NOMO-1 treated with dmso at 0.1 percent for 144 hours (cell line): ENCODE measurements at regions not wholly inside any gene's neighbourhood (a gene's known extent, or its start where the extent isn't known, plus 50 kb on each side); places are given as distances from the start of the nearest gene placed in this dataset.
"Not testable (repeated sequence)": the region's sequence is repeated elsewhere in the genome, so short reads cannot be mapped to it uniquely, and the experiment has no call there.

Experiments
- DNase-seq: peaks from one replicate; lab custom pipeline; 2025; ENCODE audit not compliant: unreplicated experiment; lab: John Stamatoyannopoulos, UW

DNA sequence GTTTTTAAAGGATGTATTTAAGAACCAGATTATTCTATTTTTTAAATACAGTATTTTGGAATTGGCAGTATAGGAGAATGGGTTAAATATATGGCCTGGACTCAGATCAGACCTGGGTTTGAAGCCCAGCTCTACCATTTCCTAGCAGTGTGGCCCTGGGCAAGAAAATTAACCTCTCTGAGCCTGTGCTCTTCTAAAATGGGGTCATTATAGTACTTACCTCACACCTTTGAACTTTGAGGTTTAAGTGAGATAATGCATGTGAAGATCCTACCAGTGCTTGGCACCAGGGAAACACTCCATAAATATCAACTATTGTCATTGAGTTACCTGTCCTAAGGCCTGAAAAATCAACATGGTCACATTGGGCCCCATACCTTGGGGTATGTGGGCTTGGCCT is 93.4 kb upstream of the WSB1 start:
- no peak for DNase-seq

DNA sequence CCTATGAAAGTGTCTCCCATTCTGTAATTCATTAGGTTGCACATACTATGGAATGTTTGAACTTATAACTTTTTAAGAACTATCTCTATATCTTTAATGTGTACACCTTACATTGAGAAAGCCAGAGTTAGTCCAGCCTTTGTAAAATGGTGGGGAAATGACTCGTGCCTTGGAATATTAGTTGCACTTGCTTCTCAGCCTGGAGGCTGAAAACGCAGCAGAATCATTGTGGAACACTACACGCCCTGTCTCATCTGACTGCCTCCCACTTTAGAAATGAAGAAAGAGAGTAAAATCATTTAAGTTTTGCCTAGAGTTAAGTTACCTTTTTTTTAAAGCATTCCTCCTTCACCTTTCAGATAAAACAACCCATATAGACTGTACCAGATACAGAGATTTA is 90.7 kb upstream of the WSB1 start:
- no peak for DNase-seq

DNA sequence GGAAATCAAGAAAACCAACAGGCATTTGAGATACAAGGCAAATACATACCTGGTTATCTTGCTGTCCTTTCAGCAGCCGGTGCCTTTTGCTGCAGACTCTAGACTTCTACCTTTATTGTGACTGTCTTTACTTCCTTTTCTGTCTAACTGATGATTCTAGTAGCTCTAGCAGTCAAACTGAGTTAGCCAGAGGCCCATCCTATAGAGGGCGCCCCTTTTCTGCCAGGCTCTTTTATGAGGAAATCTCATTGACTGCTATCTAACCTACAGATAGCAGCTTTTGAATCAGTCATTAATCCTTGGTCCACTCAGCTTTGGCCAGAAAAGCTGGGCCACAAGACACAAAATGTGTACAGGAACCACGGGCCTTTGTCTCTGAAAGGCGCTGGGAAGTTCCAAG is 87.5 kb upstream of the WSB1 start:
- DNase-seq: peak; percentile 51

DNA sequence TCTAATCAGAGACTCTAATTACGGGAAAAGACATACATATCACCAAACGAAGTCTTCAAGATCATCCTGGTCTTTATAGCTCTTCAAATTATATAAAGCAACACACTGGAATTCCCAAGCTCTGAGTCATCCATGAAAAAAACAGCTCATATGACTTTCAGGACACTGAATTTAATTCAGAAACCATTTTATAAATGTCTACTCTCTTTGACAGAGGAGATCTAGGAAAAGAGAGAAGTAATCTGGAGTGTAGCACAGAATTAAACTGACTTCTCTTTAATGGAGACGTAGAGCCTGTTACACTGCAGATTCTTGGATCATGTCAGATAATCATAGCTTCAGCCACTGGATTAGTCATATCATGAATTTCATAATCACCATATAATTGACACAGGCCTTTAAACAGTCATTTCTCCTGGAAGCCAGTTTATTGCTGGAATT is 86.8 kb upstream of the WSB1 start:
- peak; percentile 65 for DNase-seq

DNA sequence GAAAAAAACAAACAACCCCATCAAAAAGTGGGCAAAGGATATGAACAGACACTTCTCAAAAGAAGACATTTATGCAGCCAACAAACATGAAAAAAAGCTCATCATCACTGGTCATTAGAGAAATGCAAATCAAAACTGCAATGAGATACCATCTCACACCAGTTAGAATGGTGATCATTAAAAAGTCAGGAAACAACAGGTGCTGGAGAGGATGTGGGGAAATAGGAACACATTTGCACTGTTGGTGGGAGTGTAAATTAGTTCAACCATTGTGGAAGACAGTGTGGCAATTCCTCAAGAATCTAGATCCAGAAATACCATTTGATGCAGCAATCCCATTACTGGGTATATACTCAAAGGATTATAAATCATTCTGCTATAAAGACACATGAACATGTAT is 85.5 kb upstream of the WSB1 start:
- DNase-seq: not testable (repeated sequence)

DNA sequence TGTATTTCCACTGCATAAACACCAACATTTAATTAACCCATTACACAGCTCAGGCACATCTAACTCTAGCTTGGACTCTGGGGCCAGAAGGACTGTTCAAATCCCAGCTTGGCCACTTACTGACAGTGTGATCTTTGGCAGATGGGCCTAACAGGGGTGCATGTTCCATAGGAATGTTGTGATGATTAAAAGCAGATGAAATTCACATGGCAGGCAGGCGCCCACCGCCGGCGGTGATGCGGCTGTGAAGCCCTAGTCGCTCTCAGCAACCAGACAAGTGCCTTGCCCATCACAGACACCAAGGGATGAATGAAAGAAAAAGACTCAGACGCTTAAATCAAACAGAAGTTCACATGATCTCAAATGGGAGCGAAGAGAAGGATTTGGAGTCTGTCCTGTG is 84.6 kb upstream of the WSB1 start:
- no peak for DNase-seq

DNA sequence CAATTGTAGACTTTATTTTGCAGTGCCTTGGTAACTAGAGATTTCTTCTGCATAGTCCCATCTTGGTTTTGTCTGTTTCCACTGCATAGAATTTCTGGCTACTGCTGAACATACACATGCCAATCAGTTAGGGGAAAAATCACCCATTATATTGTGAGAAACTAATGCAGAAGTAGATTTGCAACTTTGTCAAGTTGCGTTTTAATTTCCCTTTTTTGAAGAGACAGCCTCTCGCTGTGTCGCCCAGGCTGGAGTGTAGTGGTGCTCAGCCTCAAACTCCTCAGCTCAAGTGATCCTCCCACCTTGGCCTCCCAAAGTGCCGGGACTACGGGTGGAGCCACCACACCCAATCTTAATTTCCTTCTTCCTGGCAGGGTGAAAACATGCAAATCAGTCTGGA is 83.1 kb upstream of the WSB1 start:
- not testable (repeated sequence) for DNase-seq

DNA sequence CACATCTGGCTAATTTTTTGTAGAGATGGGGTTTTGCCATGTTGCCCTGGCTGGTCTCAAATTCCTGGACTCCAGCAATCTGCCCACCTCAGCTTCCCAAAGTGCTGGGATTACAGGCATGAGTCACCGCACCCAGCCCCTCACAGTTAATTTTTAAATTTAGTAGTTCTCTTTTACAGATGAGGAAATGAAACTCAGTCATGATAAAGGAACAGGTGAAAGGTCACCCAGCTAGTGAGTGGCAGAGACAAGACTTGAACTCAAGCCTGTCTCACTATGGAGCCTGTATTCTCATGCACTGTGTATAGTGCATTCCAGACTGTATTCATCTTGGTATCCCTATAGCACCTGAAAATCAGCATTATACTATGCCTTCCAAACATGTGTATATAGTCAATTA is 77.1 kb upstream of the WSB1 start:
- DNase-seq: peak; percentile 44

DNA sequence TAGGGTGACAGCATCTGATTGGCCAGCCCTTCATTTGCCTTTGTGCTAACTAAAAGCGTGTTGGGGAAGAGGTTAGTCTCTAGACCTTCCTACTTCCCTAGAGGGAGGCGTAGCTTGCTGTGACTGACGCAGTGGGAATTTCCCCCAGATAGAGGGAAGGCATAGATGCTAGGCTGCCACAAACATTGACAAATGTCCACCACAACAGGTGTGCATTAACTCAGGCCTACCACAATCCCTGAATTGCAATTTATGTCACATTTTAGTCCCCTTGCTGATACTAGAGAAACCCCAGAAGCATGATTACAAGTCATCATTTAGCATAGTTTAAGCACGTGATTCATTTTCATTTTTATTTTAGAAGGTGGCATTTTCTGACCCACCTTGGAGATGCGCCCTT is 76.3 kb upstream of the WSB1 start:
- DNase-seq: no peak

DNA sequence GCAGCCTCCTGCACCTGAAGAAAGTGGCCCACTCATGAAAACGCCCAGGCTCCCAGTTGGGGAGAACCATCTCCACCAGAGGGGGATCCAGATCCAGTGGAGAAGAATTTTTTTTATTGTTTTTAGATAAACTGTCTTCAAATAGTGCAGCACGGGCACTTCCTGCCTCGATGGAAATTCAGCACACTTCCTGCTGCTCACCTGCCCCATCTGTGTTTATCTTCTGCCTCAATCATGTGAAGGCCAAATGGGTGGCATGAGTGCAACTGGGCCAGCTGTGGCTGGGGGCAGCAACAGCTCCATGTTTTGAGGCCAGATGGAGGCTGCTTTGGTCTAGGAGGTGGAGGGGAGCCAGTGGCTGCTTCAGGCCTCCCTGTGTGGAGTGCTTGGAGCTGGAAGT is 75.9 kb upstream of the WSB1 start:
- no peak for DNase-seq

DNA sequence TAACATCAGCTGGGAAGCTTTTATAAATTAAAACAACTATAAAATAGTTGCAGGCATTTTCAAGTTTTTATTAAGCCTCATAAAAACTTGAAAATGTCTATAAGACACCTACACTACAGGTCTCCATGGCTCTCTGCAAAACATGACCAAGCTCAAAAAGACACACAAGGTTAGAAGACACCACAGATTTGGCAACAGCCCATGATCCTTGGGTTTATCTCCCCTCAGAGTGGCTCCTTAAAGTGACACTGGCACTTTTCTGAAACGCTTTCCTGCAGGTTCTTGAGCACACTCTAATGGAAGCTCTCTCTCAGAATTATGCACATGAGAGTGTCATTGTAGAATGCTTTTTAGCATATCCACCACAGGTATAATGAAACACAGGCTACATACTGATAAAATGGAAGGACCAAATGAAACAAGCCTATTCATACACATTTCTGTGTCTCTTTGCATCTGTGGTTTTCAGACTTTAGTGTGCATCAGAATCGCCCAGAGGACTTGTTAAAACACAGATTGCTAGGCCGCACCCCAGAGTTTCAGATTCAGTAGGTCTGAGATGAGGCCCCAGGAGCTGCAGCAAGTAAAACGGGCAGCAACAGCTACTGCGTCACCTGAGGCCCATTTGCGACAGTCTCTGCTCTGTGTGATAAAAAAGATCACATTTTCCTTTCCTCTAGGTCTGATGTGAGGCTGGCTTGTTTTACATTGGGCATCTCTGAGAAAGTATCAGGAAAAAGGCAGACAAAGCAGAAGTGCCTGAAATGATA is 75.0 kb upstream of the WSB1 start:
- no peak for DNase-seq

DNA sequence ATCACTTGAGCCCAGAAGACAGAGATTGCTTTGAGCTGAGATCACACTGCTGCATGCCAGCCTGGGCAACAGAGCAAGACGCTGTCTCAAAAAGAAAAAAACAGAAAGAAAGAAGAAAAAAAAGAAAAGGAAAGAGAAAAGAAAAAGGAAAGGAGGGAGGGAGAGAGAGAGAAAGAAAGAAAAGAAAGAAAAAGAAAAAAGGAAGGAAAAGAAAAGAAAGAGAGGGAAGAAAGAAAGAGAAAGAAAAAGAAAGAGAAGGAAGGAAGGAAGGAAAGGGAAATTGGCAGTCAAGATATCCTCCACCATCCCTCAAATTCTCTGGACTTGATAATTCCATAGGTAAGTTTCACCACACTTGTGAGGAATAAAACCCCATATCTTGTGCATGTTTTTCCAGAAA is 71.4 kb upstream of the WSB1 start:
- no peak for DNase-seq

DNA sequence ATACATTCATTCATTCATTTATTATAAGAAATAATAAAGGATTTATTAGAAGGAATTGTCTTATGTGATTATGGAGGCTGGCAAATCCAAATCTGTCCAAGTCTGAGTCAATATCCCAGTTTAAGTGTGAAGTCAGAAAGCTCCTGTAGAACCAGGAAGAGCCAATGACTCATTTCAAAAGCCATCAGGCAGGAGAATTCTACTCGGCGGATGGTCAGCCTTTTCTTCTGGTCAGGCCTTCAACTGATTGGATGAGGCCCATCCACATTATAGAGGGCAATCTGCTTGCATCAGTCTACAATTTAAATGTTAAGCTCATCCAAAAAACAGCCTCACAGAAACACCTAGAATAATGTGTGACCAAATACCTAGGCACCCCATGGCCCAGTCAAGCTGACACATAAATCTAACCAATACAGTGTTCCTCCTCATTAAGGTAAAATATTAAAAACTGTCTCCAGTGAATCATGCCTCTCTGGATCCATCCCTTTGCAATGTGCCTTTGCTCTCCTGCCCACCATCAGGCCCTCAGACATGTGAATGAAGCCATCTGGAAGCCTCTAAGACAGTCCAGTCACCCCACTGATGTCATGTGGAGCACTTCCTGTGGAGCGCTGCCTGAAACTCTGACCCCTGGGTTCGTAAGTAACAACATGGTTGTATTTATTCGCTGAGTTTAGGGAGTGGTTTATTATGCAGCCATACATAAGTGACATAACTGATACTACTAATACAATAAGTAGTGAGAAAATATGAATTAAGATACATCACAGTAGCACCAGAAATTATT is 69.2 kb upstream of the WSB1 start:
- no peak for DNase-seq

DNA sequence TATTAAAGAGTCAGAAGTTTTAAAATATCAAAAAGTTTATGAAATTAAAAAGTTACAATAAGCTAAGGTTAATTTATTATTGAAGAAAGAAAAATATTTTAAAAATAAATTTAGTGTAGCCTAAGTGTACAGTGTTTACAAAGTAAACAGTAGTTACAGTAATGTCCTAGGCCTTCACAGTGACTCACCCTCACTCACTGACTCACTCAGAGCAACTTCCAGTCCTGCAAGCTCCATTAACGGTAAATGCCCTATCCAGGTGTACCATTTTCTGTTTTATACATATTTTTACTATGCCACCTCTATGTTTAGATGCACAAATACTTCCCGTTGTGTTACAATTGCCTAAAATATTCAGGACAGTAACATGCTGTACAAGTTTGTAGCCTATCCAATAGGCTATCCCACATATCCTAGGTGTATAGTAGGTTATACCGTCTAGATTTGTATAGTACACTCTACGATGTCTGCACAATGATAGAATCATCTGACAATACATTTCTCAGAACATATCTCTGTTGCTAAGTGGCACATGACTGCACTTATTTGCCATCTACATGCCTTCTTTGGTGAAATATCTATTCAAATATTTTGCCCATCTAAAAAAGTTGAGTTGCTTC is 67.2 kb upstream of the WSB1 start:
- no peak for DNase-seq

DNA sequence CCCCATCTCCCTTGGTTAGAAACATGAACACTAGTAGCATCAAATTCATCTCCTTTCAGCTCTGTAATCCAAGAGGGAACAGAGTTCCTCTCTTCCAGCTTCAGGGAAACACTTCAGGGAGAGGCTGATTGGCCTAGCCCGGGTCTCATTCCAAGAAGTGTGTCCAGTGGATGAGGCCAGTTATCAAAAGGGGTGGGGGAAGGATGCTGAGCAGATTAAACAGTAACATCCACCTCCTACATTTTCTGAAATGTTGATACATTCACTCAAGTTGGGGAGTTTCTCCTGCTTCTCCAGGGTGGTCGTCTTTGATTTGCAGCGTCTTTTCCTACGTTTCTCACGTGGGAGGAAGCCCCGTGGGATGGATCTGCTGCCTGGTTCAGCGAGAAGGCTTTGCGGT is 62.9 kb upstream of the WSB1 start:
- no peak for DNase-seq

DNA sequence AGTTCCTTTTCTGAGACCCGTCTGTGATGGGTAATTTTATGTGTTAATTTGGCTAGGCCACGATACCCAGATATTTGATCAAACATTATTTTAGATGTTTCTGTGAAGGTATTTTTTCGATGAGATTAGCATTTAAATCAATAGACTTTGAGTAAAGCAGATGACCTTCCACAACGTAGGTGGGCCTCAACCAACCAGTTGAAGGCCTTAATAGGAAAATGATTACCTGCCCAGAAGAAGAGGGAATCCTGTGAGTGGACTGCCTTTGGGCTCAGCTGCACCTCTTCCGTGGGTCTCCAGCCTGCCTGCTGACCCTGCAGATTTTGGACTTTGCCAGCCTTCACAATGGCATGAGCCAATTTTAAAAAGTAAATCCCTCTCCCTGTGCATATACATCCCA is 61.6 kb upstream of the WSB1 start:
- no peak for DNase-seq

DNA sequence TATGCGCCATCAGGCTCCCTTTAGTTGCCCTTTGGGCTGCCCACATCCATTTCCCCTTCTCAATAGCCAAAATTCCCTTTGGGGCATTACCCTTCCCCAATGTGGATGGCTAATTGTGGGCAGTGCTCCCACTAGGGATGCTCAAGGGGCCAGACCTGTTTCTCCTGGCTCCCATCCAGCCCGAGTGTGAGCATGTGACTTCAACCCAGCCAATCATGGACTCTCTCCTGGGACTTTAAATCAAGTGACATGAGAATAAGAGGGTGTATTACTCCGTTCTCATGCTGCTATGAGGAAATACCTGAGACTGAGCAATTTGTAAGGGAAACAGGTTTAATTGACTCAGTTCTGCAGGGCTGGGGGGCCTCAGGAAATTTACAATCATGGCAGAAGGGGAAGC is 60.9 kb upstream of the WSB1 start:
- no peak for DNase-seq

DNA sequence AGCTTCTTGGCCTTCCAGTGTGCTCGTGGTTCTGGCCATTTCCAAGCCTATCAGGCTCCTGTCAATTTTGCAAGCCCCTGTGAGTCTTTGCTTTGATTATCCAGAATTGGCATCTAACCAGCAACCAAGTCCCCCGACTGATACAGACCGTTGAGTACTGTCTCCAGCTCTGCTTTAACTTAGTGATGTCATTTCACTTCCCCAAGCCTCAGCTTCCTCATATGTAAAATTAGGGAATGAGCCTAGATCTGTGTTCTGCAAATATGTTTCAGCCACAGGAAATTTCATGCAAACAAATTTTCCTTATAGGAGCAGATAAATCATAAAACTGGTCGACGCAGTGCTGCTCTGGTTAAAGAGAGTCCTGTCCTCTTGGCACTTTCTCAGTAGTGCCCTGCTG is 60.1 kb upstream of the WSB1 start:
- no peak for DNase-seq

DNA sequence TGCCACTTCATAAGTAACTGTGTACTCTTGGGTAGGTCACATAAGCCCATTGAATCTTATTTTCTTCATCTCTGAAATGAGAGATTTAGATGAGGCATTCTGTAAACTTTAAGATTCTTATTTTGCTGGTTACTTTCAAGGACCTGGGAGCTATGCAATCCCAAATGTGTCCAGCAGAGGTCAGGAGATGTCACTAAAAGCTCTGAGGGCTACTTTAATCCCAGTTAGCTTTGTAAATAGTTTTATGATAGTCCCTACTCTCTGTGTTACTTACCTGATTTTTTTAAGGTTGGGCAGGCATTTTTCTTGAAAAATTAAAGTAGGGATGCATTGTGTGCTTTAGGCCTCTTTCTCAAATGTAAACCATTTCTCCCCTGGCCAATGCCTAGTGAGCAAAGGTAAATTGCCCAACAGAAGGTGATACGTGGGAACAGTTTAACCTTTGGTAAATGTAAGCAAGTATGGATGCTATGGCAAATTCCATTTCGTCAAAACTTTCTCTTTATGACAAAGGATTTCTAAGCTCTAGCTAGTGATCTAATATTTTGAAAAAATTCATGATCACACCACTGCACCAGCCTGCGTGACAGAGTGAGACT is 57.1 kb upstream of the WSB1 start:
- DNase-seq: peak; percentile 18

DNA sequence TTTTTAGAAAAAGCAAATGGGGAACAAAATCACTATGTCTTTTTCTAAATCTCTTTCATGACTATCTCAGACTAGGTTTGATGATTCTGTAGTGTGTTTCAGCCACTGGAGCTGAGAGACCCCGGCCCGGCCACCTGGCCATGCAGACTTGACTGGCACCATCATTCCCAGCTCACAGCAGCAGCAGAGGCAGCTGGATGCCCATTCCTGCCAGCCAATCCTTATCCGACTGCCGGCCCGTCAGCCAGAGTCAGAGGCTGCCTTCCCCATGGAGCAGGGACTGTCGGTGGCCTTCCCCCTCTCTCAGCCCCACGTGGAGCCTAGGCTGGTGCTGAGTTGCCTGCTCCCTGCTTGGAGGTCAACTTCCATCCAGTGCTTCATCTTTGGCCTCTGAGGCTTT is 56.0 kb upstream of the WSB1 start:
- no peak for DNase-seq

DNA sequence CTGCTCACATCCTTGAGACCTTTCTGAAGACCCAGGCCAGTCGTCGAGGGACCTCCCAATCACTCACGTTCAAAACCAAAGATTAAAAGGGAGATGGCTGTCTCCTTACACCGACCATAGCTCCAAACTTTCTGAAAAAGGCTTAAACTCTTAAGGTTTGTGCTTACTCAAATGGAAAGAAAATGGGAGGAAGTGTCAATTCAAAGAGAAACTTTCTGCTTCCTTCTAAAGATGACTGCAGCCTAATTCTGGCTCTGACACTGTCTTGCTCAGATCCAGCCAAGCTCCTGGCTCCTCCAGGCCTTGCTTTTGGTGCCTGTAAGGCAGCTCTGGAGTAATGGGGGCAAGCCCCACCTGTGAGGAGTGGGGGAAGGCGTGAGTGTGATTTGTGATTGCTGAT is 54.9 kb upstream of the WSB1 start:
- DNase-seq: no peak

DNA sequence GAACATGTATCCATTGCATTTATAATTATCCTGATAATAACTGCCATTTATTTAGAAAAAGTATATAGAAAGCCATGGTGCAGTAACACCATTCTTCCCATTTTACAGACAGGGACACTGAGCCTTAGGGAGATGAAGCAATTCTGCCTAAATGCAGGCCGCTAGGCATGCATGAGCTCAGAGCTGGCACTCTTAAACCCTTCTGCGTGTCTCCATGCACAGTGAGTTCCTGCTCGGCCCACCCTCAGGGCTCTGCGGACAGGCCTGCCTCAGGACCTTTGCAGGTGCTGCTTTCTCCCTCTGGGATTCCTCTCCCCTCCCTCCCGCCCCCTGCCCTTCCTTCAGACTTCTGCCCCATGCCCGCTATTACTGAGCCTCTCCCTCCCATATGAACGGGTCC is 54.3 kb upstream of the WSB1 start:
- DNase-seq: no peak
